Heart left ventricle (tissue), 16 donors: ENCODE measurements at regions not wholly inside any gene's neighbourhood (a gene's known extent, or its start where the extent isn't known, plus 50 kb on each side); places are given as distances from the start of the nearest gene placed in this dataset.

Experiments
- ATAC-seq, 4 donors: fragments of 200-7000 bp; cut with Tn5 transposase; one replicate each; pipeline ENCODE4 v1.9.1; 2020 to 2022; ENCODE audit warnings: moderate library complexity in 4 of 4, mild to moderate bottlenecking in 3 of 4, moderate number of reproducible peaks in 1 of 4
- DNase-seq, 5 donors: peaks; one replicate each; pipeline ENCODE4 v3.0.0-alpha.2; 2020
- H3K27ac ChIP-seq, 12 donors: fragments of 200-600 bp; sonication (generic) in 4 of 12; one replicate each; pipeline versions ENCODE4 v1.5.0 to v1.8.0; 2016 to 2022; ENCODE audit warnings: mild to moderate bottlenecking in 2 of 12
- H3K27me3 ChIP-seq, 9 donors: fragments of 200-600 bp; sonication (generic) in 2 of 9; one replicate each; pipeline versions ENCODE4 v1.5.1 to v1.8.0; 2016 to 2022; ENCODE audit warnings: mild to moderate bottlenecking in 3 of 9
- H3K36me3 ChIP-seq, 9 donors: fragments of 200-600 bp; sonication (generic) in 2 of 9; one replicate each; pipeline versions ENCODE4 v1.5.0 to v1.8.0; 2018 to 2022; ENCODE audit warnings: mild to moderate bottlenecking in 2 of 9
- H3K4me1 ChIP-seq, 12 donors: fragments of 200-600 bp; sonication (generic) in 4 of 12; one replicate each; pipeline versions ENCODE4 v1.5.0 to v1.8.0; 2016 to 2022; ENCODE audit warnings: mild to moderate bottlenecking in 3 of 12
- H3K4me3 ChIP-seq, 12 donors: fragments of 200-600 bp; sonication (generic) in 4 of 12; one replicate each; pipeline versions ENCODE4 v1.5.0 to v1.8.0; 2017 to 2022; ENCODE audit warnings: mild to moderate bottlenecking in 9 of 12, moderate library complexity in 4 of 12
- H3K9me3 ChIP-seq, 12 donors: fragments of 200-600 bp; sonication (generic) in 4 of 12; one replicate each; pipeline versions ENCODE4 v1.5.0 to v1.8.0; 2016 to 2022; ENCODE audit warnings: mild to moderate bottlenecking in 1 of 12
- CTCF ChIP-seq, 12 donors: fragments of 200-600 bp; sonication (generic) in 4 of 12; IDR thresholded peaks; one replicate each; pipeline versions ENCODE4 v1.5.0 to v1.8.0; 2018 to 2022; ENCODE audit warnings: antibody characterized with exemption in 12 of 12, mild to moderate bottlenecking in 5 of 12
- POLR2A ChIP-seq, 2 donors: fragments of 450-650 bp; IDR thresholded peaks; one replicate each; pipeline ENCODE4 v1.6.1; 2017; ENCODE audit warnings: antibody characterized with exemption in 2 of 2, mild to moderate bottlenecking in 2 of 2, moderate library complexity in 2 of 2
- WGBS, 4 donors: extraction: QIAGEN DNeasy Blood & Tissue Kit in 2 of 4; methylation state at CpG; one replicate each; pipeline versions ENCODE4 v1.1.5 to v1.1.7; 2013 to 2018; 5-methylcytosine and 5-hydroxymethylcytosine counted together
- intact Hi-C, 10 donors: fragments of 100-400 bp; cut with DNase I; formaldehyde crosslinking; loops; one replicate each; pipeline versions ENCODE4 v1.11.1 to v1.14.2; 2022
- donor health status: ischemic (EF 13 %, LVEDD 7.1; RV severe dilation, severe dysfunction).
- donor health status: healthy with polysubstance abuse.
- donor health status: DM: no; HTN: yes; CAD: no.
- donor health status: DM: no; HTN: no; CAD: no.
- donor health status: ischemic (EF 25% LVEDD 6.9; RV normal size, moderate dysfunction).
- donor health status: ischemic (EF 25% LVEDD 5.7; RV mildly dilated, moderate dysfunction).
- donor health status: healthy.
- donor health status: DM: yes; HTN: yes; CAD: no.
- donor health status: ischemic (EF 35%, LVEDD 5.7; RV mildly dilated, moderate dysfunction).
- donor health status: nonischemic (EF 11% LVEDD 7.7; RV severe dilation, severe dysfunction).
- donor health status: DM: yes; HTN: yes; CAD: no.
- donor health status: PGD.
- donor health status: ischemic (EF 29% LVEDD 5.4; RV normal size, mild dysfunction).
- donor health status: nonischemic (EF 23%, LVEDD 6.1; RV moderate dilation, normal function).

- TF ChIP-seq CTCF (IDR thresholded peaks at IDR 0.05) = no peak
- ATAC-seq = no peak
- Histone ChIP-seq H3K9me3 (no peaks in the 10 kb centered on the region), H3K27ac (no peak overlapping the region), H3K36me3 (no peaks in the 10 kb centered on the region), H3K4me1 (no peaks in the 10 kb centered on the region), H3K4me3 (no peak overlapping the region), H3K27me3 (no peaks in the 10 kb centered on the region)
- intact Hi-C loops = no loop called here
- 76 to 79% (median 77%) methylated on average over 5 of the region's 5 CpGs for WGBS, 4 donors
- DNase-seq = no peak
These were observed 68.8 kb upstream of the CLNK start for GRCh38 chr4:10753336-10753735.

- Histone ChIP-seq H3K36me3 (no peaks in the 10 kb centered on the region), H3K27ac (no peak overlapping the region), H3K4me3 (no peak overlapping the region), H3K4me1 (no peaks in the 10 kb centered on the region), H3K9me3 (no peaks in the 10 kb centered on the region), H3K27me3 (no peaks in the 10 kb centered on the region)
- DNase-seq = peak in 1 of 5 donors; percentile 24
- intact Hi-C loops = no loop called here
- 61 to 74% (median 63%) methylated on average over 5 of the region's 5 CpGs for WGBS, 4 donors
- TF ChIP-seq POLR2A (IDR thresholded peaks at IDR 0.05) (no peak), CTCF (IDR thresholded peaks at IDR 0.05) (no peak)
- ATAC-seq = peak in 1 of 4 donors; percentile 52
These were observed 66.1 kb upstream of the CLNK start for GRCh38 chr4:10750714-10751113.

- Histone ChIP-seq H3K4me1 (no peaks in the 10 kb centered on the region), H3K27ac (peak overlapping the region in 7 of 12 donors; percentile 18 to 69 (median 53)), H3K9me3 (no peaks in the 10 kb centered on the region), H3K36me3 (no peaks in the 10 kb centered on the region), H3K4me3 (no peak overlapping the region), H3K27me3 (peaks cover 0 to 1% (median 0%) of the 10 kb centered on the region in 9 donors)
- intact Hi-C loops = no loop called here
- ATAC-seq (no peak), DNase-seq (no peak)
- TF ChIP-seq CTCF (IDR thresholded peaks at IDR 0.05) = no peak
- TF ChIP-seq POLR2A (IDR thresholded peaks at IDR 0.05) = no peak
- 67 to 75% (median 70%) methylated on average over 5 of the region's 5 CpGs for WGBS, 4 donors
These were observed 62.6 kb upstream of the CLNK start for GRCh38 chr4:10747186-10747585.

GRCh38 chr4:10746371-10747171 is 62.0 kb upstream of the CLNK start:
- intact Hi-C loops = no loop called here
- peak in 3 of 5 donors; percentile 12 to 46 (median 43) for DNase-seq
- peak overlapping the region in 6 of 12 donors; percentile 39 to 69 (median 56) for H3K27ac ChIP-seq
- no peaks in the 10 kb centered on the region for H3K4me1 ChIP-seq
- no peaks in the 10 kb centered on the region for H3K36me3 ChIP-seq
- peaks cover 0 to 8% (median 0%) of the 10 kb centered on the region in 9 donors for H3K27me3 ChIP-seq
- TF ChIP-seq POLR2A (IDR thresholded peaks at IDR 0.05) (no peak), CTCF (IDR thresholded peaks at IDR 0.05) (no peak)
- WGBS, 4 donors = 41 to 72% (median 58%) methylated on average over 3 of the region's 3 CpGs
- no peaks in the 10 kb centered on the region for H3K9me3 ChIP-seq
- ATAC-seq = peak; percentile 55 to 85 (median 68)
- H3K4me3 ChIP-seq = no peak overlapping the region
